GM12873 (cell line): ENCODE measurements at regions not wholly inside any gene's neighbourhood (a gene's known extent, or its start where the extent isn't known, plus 50 kb on each side); places are given as distances from the start of the nearest gene placed in this dataset.

Experiments
- CTCF ChIP-seq: IDR thresholded peaks from 2 replicates; pipeline ENCODE4 v1.5.1; 2012; ENCODE audit warnings: low read depth, mild to moderate bottlenecking, moderate library complexity, low read length, control low read depth; ENCODE audit not compliant: insufficient read depth; ENCODE audit errors: missing control alignments

- no peak for TF ChIP-seq CTCF
These were observed 64.0 kb upstream of the WDR1 start for GRCh38 chr4:10180603-10180926.

GRCh38 chr4:10179957-10180602, 63.5 kb upstream of the WDR1 start:
- no peak for TF ChIP-seq CTCF

GRCh38 chr4:10178763-10179162, 62.2 kb upstream of the WDR1 start:
- no peak for TF ChIP-seq CTCF

- no peak for TF ChIP-seq CTCF
These were observed 59.0 kb upstream of the WDR1 start for GRCh38 chr4:10175626-10176025.

- no peak for TF ChIP-seq CTCF
These were observed 57.5 kb upstream of the WDR1 start for GRCh38 chr4:10173754-10174749.

GRCh38 chr4:10173037-10173753, 56.6 kb upstream of the WDR1 start:
- no peak for TF ChIP-seq CTCF
